ENCODE measurements at regions not wholly inside any gene's neighbourhood (a gene's known extent, or its start where the extent isn't known, plus 50 kb on each side); places are given as distances from the start of the nearest gene placed in this dataset.

DNA sequence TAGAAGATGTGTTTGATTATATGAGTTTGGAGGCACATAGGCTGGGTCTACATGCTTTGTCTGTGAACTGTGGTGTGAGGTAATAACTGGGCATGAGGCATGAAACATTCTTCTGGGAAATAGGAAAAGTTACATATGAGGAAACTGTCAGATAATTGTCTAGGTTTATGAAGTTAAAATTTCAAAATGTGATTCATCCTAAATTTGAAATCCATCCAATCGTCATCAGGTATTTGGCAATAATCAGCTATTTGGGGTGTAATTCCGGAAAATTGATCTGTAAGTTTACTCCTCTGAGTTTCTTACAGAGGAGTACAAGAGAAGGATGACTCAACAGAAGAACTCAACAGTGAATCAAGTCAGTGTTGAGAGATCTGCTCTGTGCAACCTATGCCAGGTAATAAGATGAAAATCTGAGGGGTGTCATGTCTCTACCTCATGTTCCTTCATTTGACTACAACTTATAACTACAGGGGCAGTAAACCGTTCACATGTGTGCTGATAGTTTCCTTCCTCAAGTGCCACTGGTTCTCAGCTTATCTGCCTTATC is 1171.6 kb upstream of the CDH18 start (continued):
- TF ChIP-seq, protein P1, sequence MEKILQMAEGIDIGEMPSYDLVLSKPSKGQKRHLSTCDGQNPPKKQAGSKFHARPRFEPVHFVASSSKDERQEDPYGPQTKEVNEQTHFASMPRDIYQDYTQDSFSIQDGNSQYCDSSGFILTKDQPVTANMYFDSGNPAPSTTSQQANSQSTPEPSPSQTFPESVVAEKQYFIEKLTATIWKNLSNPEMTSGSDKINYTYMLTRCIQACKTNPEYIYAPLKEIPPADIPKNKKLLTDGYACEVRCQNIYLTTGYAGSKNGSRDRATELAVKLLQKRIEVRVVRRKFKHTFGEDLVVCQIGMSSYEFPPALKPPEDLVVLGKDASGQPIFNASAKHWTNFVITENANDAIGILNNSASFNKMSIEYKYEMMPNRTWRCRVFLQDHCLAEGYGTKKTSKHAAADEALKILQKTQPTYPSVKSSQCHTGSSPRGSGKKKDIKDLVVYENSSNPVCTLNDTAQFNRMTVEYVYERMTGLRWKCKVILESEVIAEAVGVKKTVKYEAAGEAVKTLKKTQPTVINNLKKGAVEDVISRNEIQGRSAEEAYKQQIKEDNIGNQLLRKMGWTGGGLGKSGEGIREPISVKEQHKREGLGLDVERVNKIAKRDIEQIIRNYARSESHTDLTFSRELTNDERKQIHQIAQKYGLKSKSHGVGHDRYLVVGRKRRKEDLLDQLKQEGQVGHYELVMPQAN (conservative IDR thresholded peaks at IDR 0.05) = no peak
- TF ChIP-seq NFYB (IDR thresholded peaks at IDR 0.05; ENCODE audit: insufficient read depth, low read depth, low read length) (no peak), MEF2A (IDR thresholded peaks at IDR 0.05; ENCODE audit: insufficient read depth, low read depth, low read length) (no peak), EED (IDR thresholded peaks at IDR 0.05; ENCODE audit: low read depth) (no peak)
- TF ChIP-seq, protein P2, sequence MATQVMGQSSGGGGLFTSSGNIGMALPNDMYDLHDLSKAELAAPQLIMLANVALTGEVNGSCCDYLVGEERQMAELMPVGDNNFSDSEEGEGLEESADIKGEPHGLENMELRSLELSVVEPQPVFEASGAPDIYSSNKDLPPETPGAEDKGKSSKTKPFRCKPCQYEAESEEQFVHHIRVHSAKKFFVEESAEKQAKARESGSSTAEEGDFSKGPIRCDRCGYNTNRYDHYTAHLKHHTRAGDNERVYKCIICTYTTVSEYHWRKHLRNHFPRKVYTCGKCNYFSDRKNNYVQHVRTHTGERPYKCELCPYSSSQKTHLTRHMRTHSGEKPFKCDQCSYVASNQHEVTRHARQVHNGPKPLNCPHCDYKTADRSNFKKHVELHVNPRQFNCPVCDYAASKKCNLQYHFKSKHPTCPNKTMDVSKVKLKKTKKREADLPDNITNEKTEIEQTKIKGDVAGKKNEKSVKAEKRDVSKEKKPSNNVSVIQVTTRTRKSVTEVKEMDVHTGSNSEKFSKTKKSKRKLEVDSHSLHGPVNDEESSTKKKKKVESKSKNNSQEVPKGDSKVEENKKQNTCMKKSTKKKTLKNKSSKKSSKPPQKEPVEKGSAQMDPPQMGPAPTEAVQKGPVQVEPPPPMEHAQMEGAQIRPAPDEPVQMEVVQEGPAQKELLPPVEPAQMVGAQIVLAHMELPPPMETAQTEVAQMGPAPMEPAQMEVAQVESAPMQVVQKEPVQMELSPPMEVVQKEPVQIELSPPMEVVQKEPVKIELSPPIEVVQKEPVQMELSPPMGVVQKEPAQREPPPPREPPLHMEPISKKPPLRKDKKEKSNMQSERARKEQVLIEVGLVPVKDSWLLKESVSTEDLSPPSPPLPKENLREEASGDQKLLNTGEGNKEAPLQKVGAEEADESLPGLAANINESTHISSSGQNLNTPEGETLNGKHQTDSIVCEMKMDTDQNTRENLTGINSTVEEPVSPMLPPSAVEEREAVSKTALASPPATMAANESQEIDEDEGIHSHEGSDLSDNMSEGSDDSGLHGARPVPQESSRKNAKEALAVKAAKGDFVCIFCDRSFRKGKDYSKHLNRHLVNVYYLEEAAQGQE (IDR thresholded peaks at IDR 0.05; ENCODE audit: low read depth, low read length) = no peak
- TF ChIP-seq, protein P3, sequence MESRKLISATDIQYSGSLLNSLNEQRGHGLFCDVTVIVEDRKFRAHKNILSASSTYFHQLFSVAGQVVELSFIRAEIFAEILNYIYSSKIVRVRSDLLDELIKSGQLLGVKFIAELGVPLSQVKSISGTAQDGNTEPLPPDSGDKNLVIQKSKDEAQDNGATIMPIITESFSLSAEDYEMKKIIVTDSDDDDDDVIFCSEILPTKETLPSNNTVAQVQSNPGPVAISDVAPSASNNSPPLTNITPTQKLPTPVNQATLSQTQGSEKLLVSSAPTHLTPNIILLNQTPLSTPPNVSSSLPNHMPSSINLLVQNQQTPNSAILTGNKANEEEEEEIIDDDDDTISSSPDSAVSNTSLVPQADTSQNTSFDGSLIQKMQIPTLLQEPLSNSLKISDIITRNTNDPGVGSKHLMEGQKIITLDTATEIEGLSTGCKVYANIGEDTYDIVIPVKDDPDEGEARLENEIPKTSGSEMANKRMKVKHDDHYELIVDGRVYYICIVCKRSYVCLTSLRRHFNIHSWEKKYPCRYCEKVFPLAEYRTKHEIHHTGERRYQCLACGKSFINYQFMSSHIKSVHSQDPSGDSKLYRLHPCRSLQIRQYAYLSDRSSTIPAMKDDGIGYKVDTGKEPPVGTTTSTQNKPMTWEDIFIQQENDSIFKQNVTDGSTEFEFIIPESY (IDR thresholded peaks at IDR 0.05) = no peak
- TF ChIP-seq, protein P4, sequence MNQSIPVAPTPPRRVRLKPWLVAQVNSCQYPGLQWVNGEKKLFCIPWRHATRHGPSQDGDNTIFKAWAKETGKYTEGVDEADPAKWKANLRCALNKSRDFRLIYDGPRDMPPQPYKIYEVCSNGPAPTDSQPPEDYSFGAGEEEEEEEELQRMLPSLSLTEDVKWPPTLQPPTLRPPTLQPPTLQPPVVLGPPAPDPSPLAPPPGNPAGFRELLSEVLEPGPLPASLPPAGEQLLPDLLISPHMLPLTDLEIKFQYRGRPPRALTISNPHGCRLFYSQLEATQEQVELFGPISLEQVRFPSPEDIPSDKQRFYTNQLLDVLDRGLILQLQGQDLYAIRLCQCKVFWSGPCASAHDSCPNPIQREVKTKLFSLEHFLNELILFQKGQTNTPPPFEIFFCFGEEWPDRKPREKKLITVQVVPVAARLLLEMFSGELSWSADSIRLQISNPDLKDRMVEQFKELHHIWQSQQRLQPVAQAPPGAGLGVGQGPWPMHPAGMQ (IDR thresholded peaks at IDR 0.05; ENCODE audit: borderline replicate concordance) = no peak

All from GM12878 (cell line).